ENCODE measurements at regions not wholly inside any gene's neighbourhood (a gene's known extent, or its start where the extent isn't known, plus 50 kb on each side); places are given as distances from the start of the nearest gene placed in this dataset.

- no peak for DNase-seq
These were observed 246.5 kb downstream of the LTN1 start for GRCh38 chr21:28746166-28746565.

GRCh38 chr21:28745131-28746016 is 247.3 kb downstream of the LTN1 start:
- no peak for DNase-seq

- DNase-seq, result no peak
These were observed 249.0 kb downstream of the LTN1 start for GRCh38 chr21:28743723-28744122.

- no peak for DNase-seq
These were observed 250.2 kb downstream of the LTN1 start for GRCh38 chr21:28742527-28742926.

GRCh38 chr21:28740125-28740524 is 252.6 kb downstream of the LTN1 start:
- no peak for DNase-seq

GRCh38 chr21:28738882-28739281 is 253.8 kb downstream of the LTN1 start:
- no peak for DNase-seq

- DNase-seq, result no peak
These were observed 254.3 kb downstream of the LTN1 start for GRCh38 chr21:28738420-28738704.

- no peak for DNase-seq
These were observed 254.8 kb downstream of the LTN1 start for GRCh38 chr21:28737674-28738419.

GRCh38 chr21:28734522-28735175 is 258.0 kb downstream of the LTN1 start:
- no peak for DNase-seq

- DNase-seq, result no peak
These were observed 260.9 kb downstream of the LTN1 start for GRCh38 chr21:28731700-28732321.

- no peak for DNase-seq
These were observed 262.8 kb downstream of the LTN1 start for GRCh38 chr21:28729887-28730286.

- DNase-seq, result no peak
These were observed 264.9 kb downstream of the LTN1 start for GRCh38 chr21:28727809-28728208.

GRCh38 chr21:28725396-28725795 is 267.3 kb downstream of the LTN1 start:
- no peak for DNase-seq

GRCh38 chr21:28723646-28724045 is 269.0 kb downstream of the LTN1 start:
- DNase-seq, result no peak

GRCh38 chr21:28719723-28720122 is 273.0 kb downstream of the LTN1 start:
- no peak for DNase-seq

GRCh38 chr21:28714777-28715464 is 277.8 kb downstream of the LTN1 start:
- no peak for DNase-seq

- no peak for DNase-seq
These were observed 280.3 kb downstream of the LTN1 start for GRCh38 chr21:28712411-28712810.

GRCh38 chr21:28705616-28706015 is 287.1 kb downstream of the LTN1 start:
- no peak for DNase-seq

GRCh38 chr21:28704746-28705145 is 287.9 kb downstream of the LTN1 start:
- no peak for DNase-seq

- DNase-seq, result no peak
These were observed 288.8 kb downstream of the LTN1 start for GRCh38 chr21:28703861-28704260.

GRCh38 chr21:28699596-28700259 is 292.9 kb downstream of the LTN1 start:
- no peak for DNase-seq

- DNase-seq, result no peak
These were observed 293.5 kb downstream of the LTN1 start for GRCh38 chr21:28699186-28699585.

Data from NK-92 treated with Interleukin-12 subunit alpha and Interleukin-12 subunit beta, amount 100 ng/mL, for 24 hours (cell line).